HCT116 (cell line): ENCODE measurements at regions not wholly inside any gene's neighbourhood (a gene's known extent, or its start where the extent isn't known, plus 50 kb on each side); places are given as distances from the start of the nearest gene placed in this dataset.

Experiments used
- ATAC-seq: fragments of 200-7000 bp; cut with Tn5 transposase; 2 replicates; pipeline ENCODE4 v1.9.1; 2020; ENCODE audit warnings: mild to moderate bottlenecking, moderate library complexity
- BruUV-seq: library from RNA; stranded (reverse); fragments of 400-500 nt; replicated peaks from 2 replicates; lab custom pipeline; 2021; lab: Mats Ljungman, UMichigan
- CTCF ChIA-PET: fragments of 300-600 bp; sonication (Branson Sonifier 250); formaldehyde crosslinking; loops from one replicate; lab custom pipeline; 2021; ENCODE audit warnings: antibody characterized with exemption; lab: Charles Lee
- POLR2A ChIA-PET: fragments of 300-600, 350-600 bp; sonication (Branson Sonifier 250); formaldehyde crosslinking; loops from one replicate; lab custom pipeline; 2021; ENCODE audit warnings: antibody characterized with exemption; lab: Charles Lee
- RAD21 ChIA-PET, 2 experiments: fragments of 300-600 bp; sonication (Branson Sonifier 250); formaldehyde crosslinking; loops; one replicate each; lab custom pipeline; 2023; ENCODE audit warnings: low total read pairs in 2 of 2; ENCODE audit not compliant: uncharacterized antibody in 2 of 2, unreplicated experiment in 2 of 2, low non-redundant PET in 1 of 2; lab: Charles Lee
- DNase-seq: peaks from one replicate; pipeline ENCODE4 v3.0.0-alpha.2; 2010; ENCODE audit warnings: low read depth, low spot score
- H2AFZ ChIP-seq: fragments of 200-600 bp; shearing (Covaris generic), sonication (generic); 2 replicates; pipeline ENCODE4 v1.6.1; 2017; ENCODE audit warnings: low read depth, mixed run types, mixed read lengths, antibody characterized with exemption, low read length; ENCODE audit not compliant: poor library complexity, severe bottlenecking
- H3K27ac ChIP-seq: 2 replicates; pipeline ENCODE4 v1.5.1; 2012; ENCODE audit warnings: low read depth, low read length
- H3K27me3 ChIP-seq: fragments of 200-600 bp; sonication (generic); 2 replicates; pipeline ENCODE4 v1.6.1; 2016; ENCODE audit warnings: mixed run types, low read length, mixed read lengths; ENCODE audit not compliant: insufficient read depth
- H3K36me3 ChIP-seq, 2 experiments: fragments of 200-500 bp in 1 of 2; fragments of 200-600 bp in 1 of 2; sonication (Bioruptor generic) in 1 of 2; sonication (generic) in 1 of 2; 2 replicates each; pipeline versions ENCODE4 v1.5.1 to v1.6.1; 2014 to 2016; ENCODE audit warnings: low read length in 2 of 2, inconsistent platforms in 1 of 2, mixed read lengths in 1 of 2, mixed run types in 1 of 2; ENCODE audit not compliant: insufficient read depth in 2 of 2, control insufficient read depth in 1 of 2
- H3K4me1 ChIP-seq, 2 experiments: fragments of 200-600 bp in 1 of 2; sonication (generic) in 1 of 2; 2 replicates each; pipeline versions ENCODE4 v1.5.1 to v1.6.1; 2012 to 2017; ENCODE audit warnings: low read length in 2 of 2, inconsistent platforms in 1 of 2, mild to moderate bottlenecking in 1 of 2, mixed read lengths in 1 of 2, mixed run types in 1 of 2, moderate library complexity in 1 of 2; ENCODE audit not compliant: insufficient read depth in 2 of 2, control insufficient read depth in 1 of 2
- H3K4me2 ChIP-seq: fragments of 200-600 bp; sonication (generic); 2 replicates; pipeline ENCODE4 v1.6.1; 2017; ENCODE audit warnings: mixed run types, low read length, mixed read lengths
- H3K4me3 ChIP-seq, 2 experiments: fragments of 200-600 bp in 1 of 2; sonication (generic) in 1 of 2; replicated peaks in 1 of 2; 2 replicates each; pipeline ENCODE4 v1.5.1; 2011 to 2016; ENCODE audit warnings: low read length in 2 of 2, control low read depth in 1 of 2, low read depth in 1 of 2, mild to moderate bottlenecking in 1 of 2, mixed read lengths in 1 of 2, mixed run types in 1 of 2
- H3K79me2 ChIP-seq: fragments of 200-600 bp; sonication (generic); 2 replicates; pipeline ENCODE4 v1.6.1; 2017; ENCODE audit warnings: mild to moderate bottlenecking, mixed run types, low read length, moderate library complexity, mixed read lengths; ENCODE audit not compliant: insufficient read depth
- H3K9ac ChIP-seq: fragments of 200-600 bp; sonication (generic); 2 replicates; pipeline ENCODE4 v1.6.1; 2016; ENCODE audit warnings: low read length, mixed read lengths
- H3K9me2 ChIP-seq: fragments of 200-600 bp; sonication (generic), shearing (Covaris generic); 2 replicates; pipeline ENCODE4 v1.6.1; 2017; ENCODE audit warnings: mixed run types, mild to moderate bottlenecking, moderate library complexity; ENCODE audit not compliant: insufficient read depth
- H3K9me3 ChIP-seq, 2 experiments: fragments of 200-500 bp in 1 of 2; fragments of 200-600 bp in 1 of 2; sonication (Bioruptor generic) in 1 of 2; sonication (generic) in 1 of 2; 2 replicates each; pipeline ENCODE4 v1.6.1; 2014 to 2017; ENCODE audit warnings: low read length in 2 of 2, mixed read lengths in 2 of 2, inconsistent platforms in 1 of 2, low read depth in 1 of 2, mild to moderate bottlenecking in 1 of 2, mixed run types in 1 of 2, moderate library complexity in 1 of 2; ENCODE audit not compliant: control insufficient read depth in 1 of 2, insufficient read depth in 1 of 2
- H4K20me1 ChIP-seq: fragments of 200-600 bp; sonication (generic), shearing (Covaris generic); 2 replicates; pipeline ENCODE4 v1.6.1; 2017; ENCODE audit warnings: mixed run types, mild to moderate bottlenecking, moderate library complexity; ENCODE audit not compliant: insufficient read depth
- CBX3 ChIP-seq: IDR thresholded peaks from 2 replicates; pipeline ENCODE4 v1.6.1; 2012; ENCODE audit warnings: low read depth
- CEBPB ChIP-seq: IDR thresholded peaks from 2 replicates; pipeline ENCODE4 v1.6.1; 2012; ENCODE audit warnings: low read depth
- ELF1 ChIP-seq: IDR thresholded peaks from 2 replicates; pipeline ENCODE4 v1.6.1; 2012; ENCODE audit warnings: low read depth, borderline replicate concordance
- FOSL1 ChIP-seq: IDR thresholded peaks from 2 replicates; pipeline ENCODE4 v1.6.1; 2012; ENCODE audit warnings: low read depth
- JUND ChIP-seq: IDR thresholded peaks from 2 replicates; pipeline ENCODE4 v1.6.1; 2012
- POLR2AphosphoS5 ChIP-seq: IDR thresholded peaks from 2 replicates; pipeline ENCODE4 v1.6.1; 2011; ENCODE audit warnings: mild to moderate bottlenecking, low read depth, low read length, moderate library complexity
- RAD21 ChIP-seq: IDR thresholded peaks from 2 replicates; pipeline ENCODE4 v1.6.1; 2012; ENCODE audit warnings: low read depth, mild to moderate bottlenecking
- SIN3A ChIP-seq: IDR thresholded peaks from 2 replicates; pipeline ENCODE4 v1.6.1; 2012; ENCODE audit warnings: low read depth
- SP1 ChIP-seq: IDR thresholded peaks from 2 replicates; pipeline ENCODE4 v1.6.1; 2012; ENCODE audit warnings: low read depth
- SRF ChIP-seq: IDR thresholded peaks from 2 replicates; pipeline ENCODE4 v1.6.1; 2012; ENCODE audit warnings: low read depth
- TCF7L2 ChIP-seq: IDR thresholded peaks from 2 replicates; pipeline ENCODE4 v1.7.0; 2011; ENCODE audit warnings: borderline replicate concordance, inconsistent platforms; ENCODE audit not compliant: insufficient read depth, insufficient read length; ENCODE audit errors: extremely low read depth
- YY1 ChIP-seq: IDR thresholded peaks from 2 replicates; pipeline ENCODE4 v1.6.1; 2011; ENCODE audit warnings: low read length, low read depth, moderate library complexity, mild to moderate bottlenecking; ENCODE audit not compliant: insufficient replicate concordance; ENCODE audit errors: extremely low read depth
- ZFX ChIP-seq: fragments of 450-650 bp; IDR thresholded peaks from 2 replicates; pipeline ENCODE4 v1.6.1; 2017
- ZNF274 ChIP-seq: fragments of 200-500 bp; sonication (Bioruptor generic); IDR thresholded peaks from 2 replicates; pipeline ENCODE4 v1.6.1; 2014; ENCODE audit warnings: mild to moderate bottlenecking, low read depth, low read length, inconsistent platforms
- intact Hi-C: fragments of 100-400 bp; cut with micrococcal nuclease; formaldehyde crosslinking; loops from 2 replicates; pipeline ENCODE4 v1.10.0; 2022
- TF ChIP-seq, protein P1 (sequence below): IDR thresholded peaks from 2 replicates; pipeline ENCODE4 v1.6.1; 2012
- TF ChIP-seq, protein P2 (sequence below), 3 experiments: fragments of 200-600 bp in 1 of 3; sonication (generic) in 1 of 3; IDR thresholded peaks in 2 of 3; conservative IDR thresholded peaks in 1 of 3; 2 replicates each; pipeline ENCODE4 v1.5.1; 2012 to 2017; ENCODE audit warnings: low read depth in 2 of 3, low read length in 2 of 3, antibody characterized with exemption in 1 of 3, borderline replicate concordance in 1 of 3, control low read depth in 1 of 3, mild to moderate bottlenecking in 1 of 3, mixed read lengths in 1 of 3, mixed run types in 1 of 3, moderate library complexity in 1 of 3; ENCODE audit not compliant: insufficient read depth in 1 of 3
- TF ChIP-seq, protein P3 (sequence below): IDR thresholded peaks from 2 replicates; pipeline ENCODE4 v1.6.1; 2012; ENCODE audit warnings: low read depth
- TF ChIP-seq, protein P4 (sequence below): IDR thresholded peaks from 2 replicates; pipeline ENCODE4 v1.6.1; 2011; ENCODE audit warnings: mild to moderate bottlenecking, low read length, moderate library complexity; ENCODE audit not compliant: insufficient replicate concordance; ENCODE audit errors: extremely low read depth
- TF ChIP-seq, protein P5 (sequence below): IDR thresholded peaks from 2 replicates; pipeline ENCODE4 v1.6.1; 2012

DNA sequence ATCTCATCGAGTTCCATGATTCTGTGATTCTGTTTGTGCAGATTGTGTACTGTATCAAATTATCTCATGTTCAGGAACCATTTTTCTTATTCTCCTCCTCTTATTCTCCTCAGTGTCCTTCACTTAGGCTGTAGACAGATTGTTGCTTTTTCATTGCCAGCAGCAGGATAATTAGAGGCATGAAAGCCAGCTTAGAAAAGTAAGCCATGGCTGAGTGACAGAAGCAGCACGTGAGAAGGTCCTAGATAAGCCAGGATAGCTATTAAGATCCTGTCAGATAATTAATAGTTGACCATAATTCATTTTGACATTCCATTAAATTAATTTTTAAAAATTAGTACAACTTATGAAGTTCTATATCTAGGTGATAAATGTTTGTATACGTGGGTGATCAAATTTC lies 60.8 kb upstream of the PRKACB start:
- Histone ChIP-seq H3K27me3 (no peaks in the 10 kb centered on the region), H3K9me3 (no peaks in the 10 kb centered on the region), H3K4me1 (peaks cover under 1 to 13% of the 10 kb centered on the region in 2 experiments; a peak in 3 of 4 replicates), H3K27ac (no peak overlapping the region), H3K4me2 (no peak overlapping the region), H3K9ac (no peak overlapping the region), H3K4me3 (no peak overlapping the region), H3K79me2 (peaks cover 56% of the 10 kb centered on the region), H3K9me2 (no peaks in the 10 kb centered on the region), H3K36me3 (no peaks in the 10 kb centered on the region), H4K20me1 (no peaks in the 10 kb centered on the region), H2AFZ (no peak overlapping the region)
- TF ChIP-seq, protein P1, sequence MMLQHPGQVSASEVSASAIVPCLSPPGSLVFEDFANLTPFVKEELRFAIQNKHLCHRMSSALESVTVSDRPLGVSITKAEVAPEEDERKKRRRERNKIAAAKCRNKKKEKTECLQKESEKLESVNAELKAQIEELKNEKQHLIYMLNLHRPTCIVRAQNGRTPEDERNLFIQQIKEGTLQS, result no peak
- TF ChIP-seq POLR2AphosphoS5 (no peak), SP1 (no peak), FOSL1 (no peak), CBX3 (no peak), ZFX (no peak), RAD21 (no peak), JUND (no peak), ELF1 (no peak), YY1 (no peak), ZNF274 (no peak), SIN3A (no peak), CEBPB (no peak), SRF (no peak), TCF7L2 (no peak)
- TF ChIP-seq, protein P2, sequence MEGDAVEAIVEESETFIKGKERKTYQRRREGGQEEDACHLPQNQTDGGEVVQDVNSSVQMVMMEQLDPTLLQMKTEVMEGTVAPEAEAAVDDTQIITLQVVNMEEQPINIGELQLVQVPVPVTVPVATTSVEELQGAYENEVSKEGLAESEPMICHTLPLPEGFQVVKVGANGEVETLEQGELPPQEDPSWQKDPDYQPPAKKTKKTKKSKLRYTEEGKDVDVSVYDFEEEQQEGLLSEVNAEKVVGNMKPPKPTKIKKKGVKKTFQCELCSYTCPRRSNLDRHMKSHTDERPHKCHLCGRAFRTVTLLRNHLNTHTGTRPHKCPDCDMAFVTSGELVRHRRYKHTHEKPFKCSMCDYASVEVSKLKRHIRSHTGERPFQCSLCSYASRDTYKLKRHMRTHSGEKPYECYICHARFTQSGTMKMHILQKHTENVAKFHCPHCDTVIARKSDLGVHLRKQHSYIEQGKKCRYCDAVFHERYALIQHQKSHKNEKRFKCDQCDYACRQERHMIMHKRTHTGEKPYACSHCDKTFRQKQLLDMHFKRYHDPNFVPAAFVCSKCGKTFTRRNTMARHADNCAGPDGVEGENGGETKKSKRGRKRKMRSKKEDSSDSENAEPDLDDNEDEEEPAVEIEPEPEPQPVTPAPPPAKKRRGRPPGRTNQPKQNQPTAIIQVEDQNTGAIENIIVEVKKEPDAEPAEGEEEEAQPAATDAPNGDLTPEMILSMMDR (IDR thresholded peaks at IDR 0.05 in 2 of 3, conservative IDR thresholded peaks at IDR 0.05 in 1 of 3; ENCODE audit: borderline replicate concordance in 1 of 3, insufficient read depth in 1 of 3, low read depth in 2 of 3, low read length in 2 of 3), result no peak
- TF ChIP-seq, protein P3, sequence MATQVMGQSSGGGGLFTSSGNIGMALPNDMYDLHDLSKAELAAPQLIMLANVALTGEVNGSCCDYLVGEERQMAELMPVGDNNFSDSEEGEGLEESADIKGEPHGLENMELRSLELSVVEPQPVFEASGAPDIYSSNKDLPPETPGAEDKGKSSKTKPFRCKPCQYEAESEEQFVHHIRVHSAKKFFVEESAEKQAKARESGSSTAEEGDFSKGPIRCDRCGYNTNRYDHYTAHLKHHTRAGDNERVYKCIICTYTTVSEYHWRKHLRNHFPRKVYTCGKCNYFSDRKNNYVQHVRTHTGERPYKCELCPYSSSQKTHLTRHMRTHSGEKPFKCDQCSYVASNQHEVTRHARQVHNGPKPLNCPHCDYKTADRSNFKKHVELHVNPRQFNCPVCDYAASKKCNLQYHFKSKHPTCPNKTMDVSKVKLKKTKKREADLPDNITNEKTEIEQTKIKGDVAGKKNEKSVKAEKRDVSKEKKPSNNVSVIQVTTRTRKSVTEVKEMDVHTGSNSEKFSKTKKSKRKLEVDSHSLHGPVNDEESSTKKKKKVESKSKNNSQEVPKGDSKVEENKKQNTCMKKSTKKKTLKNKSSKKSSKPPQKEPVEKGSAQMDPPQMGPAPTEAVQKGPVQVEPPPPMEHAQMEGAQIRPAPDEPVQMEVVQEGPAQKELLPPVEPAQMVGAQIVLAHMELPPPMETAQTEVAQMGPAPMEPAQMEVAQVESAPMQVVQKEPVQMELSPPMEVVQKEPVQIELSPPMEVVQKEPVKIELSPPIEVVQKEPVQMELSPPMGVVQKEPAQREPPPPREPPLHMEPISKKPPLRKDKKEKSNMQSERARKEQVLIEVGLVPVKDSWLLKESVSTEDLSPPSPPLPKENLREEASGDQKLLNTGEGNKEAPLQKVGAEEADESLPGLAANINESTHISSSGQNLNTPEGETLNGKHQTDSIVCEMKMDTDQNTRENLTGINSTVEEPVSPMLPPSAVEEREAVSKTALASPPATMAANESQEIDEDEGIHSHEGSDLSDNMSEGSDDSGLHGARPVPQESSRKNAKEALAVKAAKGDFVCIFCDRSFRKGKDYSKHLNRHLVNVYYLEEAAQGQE, result no peak
- TF ChIP-seq, protein P4, sequence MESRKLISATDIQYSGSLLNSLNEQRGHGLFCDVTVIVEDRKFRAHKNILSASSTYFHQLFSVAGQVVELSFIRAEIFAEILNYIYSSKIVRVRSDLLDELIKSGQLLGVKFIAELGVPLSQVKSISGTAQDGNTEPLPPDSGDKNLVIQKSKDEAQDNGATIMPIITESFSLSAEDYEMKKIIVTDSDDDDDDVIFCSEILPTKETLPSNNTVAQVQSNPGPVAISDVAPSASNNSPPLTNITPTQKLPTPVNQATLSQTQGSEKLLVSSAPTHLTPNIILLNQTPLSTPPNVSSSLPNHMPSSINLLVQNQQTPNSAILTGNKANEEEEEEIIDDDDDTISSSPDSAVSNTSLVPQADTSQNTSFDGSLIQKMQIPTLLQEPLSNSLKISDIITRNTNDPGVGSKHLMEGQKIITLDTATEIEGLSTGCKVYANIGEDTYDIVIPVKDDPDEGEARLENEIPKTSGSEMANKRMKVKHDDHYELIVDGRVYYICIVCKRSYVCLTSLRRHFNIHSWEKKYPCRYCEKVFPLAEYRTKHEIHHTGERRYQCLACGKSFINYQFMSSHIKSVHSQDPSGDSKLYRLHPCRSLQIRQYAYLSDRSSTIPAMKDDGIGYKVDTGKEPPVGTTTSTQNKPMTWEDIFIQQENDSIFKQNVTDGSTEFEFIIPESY, result no peak
- TF ChIP-seq, protein P5, sequence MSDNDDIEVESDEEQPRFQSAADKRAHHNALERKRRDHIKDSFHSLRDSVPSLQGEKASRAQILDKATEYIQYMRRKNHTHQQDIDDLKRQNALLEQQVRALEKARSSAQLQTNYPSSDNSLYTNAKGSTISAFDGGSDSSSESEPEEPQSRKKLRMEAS, result no peak
- POLR2A ChIA-PET, result no interaction called here
- intact Hi-C loops, result no loop called here
- no TSS peak for BruUV-seq
- RAD21 ChIA-PET, result no interaction called here
- no peak for DNase-seq
- CTCF ChIA-PET, result no interaction called here
- no peak for ATAC-seq
